GM12878 (cell line): ENCODE measurements at regions not wholly inside any gene's neighbourhood (a gene's known extent, or its start where the extent isn't known, plus 50 kb on each side); places are given as distances from the start of the nearest gene placed in this dataset.

ENCODE experiments used
- ATAC-seq: fragments of 200-7000 bp; cut with Tn5 transposase; 3 replicates; pipeline ENCODE4 v1.9.1; 2020; ENCODE audit warnings: mild to moderate bottlenecking, moderate library complexity
- BruUV-seq: library from RNA; stranded (reverse); fragments of 400-500 nt; replicated peaks from 2 replicates; lab custom pipeline; 2021; lab: Mats Ljungman, UMichigan
- CTCF ChIA-PET: fragments of 300-600 bp; sonication (Branson Sonifier 250); formaldehyde crosslinking; extraction: SDS; loops from one replicate; lab custom pipeline; 2021; ENCODE audit warnings: inconsistent platforms; lab: Yijun Ruan, JAX
- POLR2A ChIA-PET: fragments of 350-600 bp; formaldehyde crosslinking; extraction: SDS; loops from one replicate; lab custom pipeline; 2021; ENCODE audit warnings: inconsistent platforms; lab: Charles Lee
- RAD21 ChIA-PET: fragments of 300-600 bp; sonication (Branson Sonifier 250); formaldehyde crosslinking; loops from one replicate; lab custom pipeline; 2023; ENCODE audit warnings: antibody characterized with exemption; ENCODE audit not compliant: unreplicated experiment; lab: Charles Lee
- SMC1A ChIA-PET: fragments of 300-600 bp; sonication (Branson Sonifier 250); formaldehyde crosslinking; loops from one replicate; lab custom pipeline; 2023; ENCODE audit not compliant: unreplicated experiment, uncharacterized antibody; lab: Charles Lee
- DNase-seq: peaks from one replicate; pipeline ENCODE4 v3.0.0-alpha.2; 2011; ENCODE audit warnings: low read depth, low spot score
- FAIRE-seq: peaks from 3 replicates; lab custom pipeline; 2011; peaks lifted over from hg19 to GRCh38; lab: Jason Lieb, UNC
- H2AFZ ChIP-seq: 2 replicates; pipeline ENCODE4 v1.6.0; 2011; ENCODE audit warnings: low read depth, low read length, control low read depth; ENCODE audit not compliant: control insufficient read depth
- H3K27ac ChIP-seq: 2 replicates; pipeline ENCODE4 v1.5.1; 2011; ENCODE audit warnings: control low read depth; ENCODE audit not compliant: control insufficient read depth, insufficient read depth
- H3K27me3 ChIP-seq, 2 experiments: replicated peaks in 1 of 2; 2 replicates each; pipeline versions ENCODE4 v1.6.0 to v1.6.1; 2011; ENCODE audit warnings: low read length in 1 of 2; ENCODE audit not compliant: control insufficient read depth in 2 of 2, insufficient read depth in 2 of 2
- H3K36me3 ChIP-seq, 2 experiments: 2 replicates each; pipeline ENCODE4 v1.5.1; 2011; ENCODE audit warnings: low read length in 1 of 2; ENCODE audit not compliant: control insufficient read depth in 2 of 2, insufficient read depth in 2 of 2
- H3K4me1 ChIP-seq: 2 replicates; pipeline ENCODE4 v1.6.1; 2011; ENCODE audit warnings: mild to moderate bottlenecking, low read length, moderate library complexity, mixed read lengths; ENCODE audit not compliant: control insufficient read depth, insufficient read depth
- H3K4me2 ChIP-seq: 2 replicates; pipeline ENCODE4 v1.6.0; 2011; ENCODE audit warnings: control low read depth; ENCODE audit not compliant: control insufficient read depth, insufficient read depth
- H3K4me3 ChIP-seq: fragments of 200-600 bp; sonication (generic); 2 replicates; pipeline ENCODE4 v1.5.1; 2016
- H3K79me2 ChIP-seq: 2 replicates; pipeline ENCODE4 v1.6.0; 2011; ENCODE audit warnings: low read length; ENCODE audit not compliant: control insufficient read depth, insufficient read depth
- H3K9ac ChIP-seq: 2 replicates; pipeline ENCODE4 v1.8.0; 2011; ENCODE audit warnings: low read length, control low read depth, mixed read lengths; ENCODE audit not compliant: control insufficient read depth, insufficient read depth
- H3K9me3 ChIP-seq: replicated peaks from 3 replicates; pipeline ENCODE4 v1.5.1; 2011; ENCODE audit warnings: mild to moderate bottlenecking, low read length; ENCODE audit not compliant: control insufficient read depth, insufficient read depth
- H4K20me1 ChIP-seq: 2 replicates; pipeline ENCODE4 v1.6.0; 2011; ENCODE audit not compliant: control insufficient read depth, insufficient read depth
- ASH2L ChIP-seq: fragments of 300-600, 200-600 bp; sonication (generic); IDR thresholded peaks from 2 replicates; pipeline ENCODE4 v1.6.1; 2017; ENCODE audit warnings: low read depth, mild to moderate bottlenecking, borderline replicate concordance
- CBX5 ChIP-seq: sonication (generic); IDR thresholded peaks from 2 replicates; pipeline ENCODE4 v1.6.1; 2016; ENCODE audit warnings: low read depth, moderate library complexity, mild to moderate bottlenecking, inconsistent platforms
- CEBPZ ChIP-seq: fragments of 150-350 bp; IDR thresholded peaks from 2 replicates; pipeline ENCODE4 v1.6.1; 2016; ENCODE audit warnings: low read depth, low read length
- CREM ChIP-seq: IDR thresholded peaks from 2 replicates; pipeline ENCODE4 v1.6.1; 2014; ENCODE audit warnings: antibody characterized with exemption, low read depth
- EED ChIP-seq: sonication (generic); IDR thresholded peaks from 2 replicates; pipeline ENCODE4 v1.6.1; 2016; ENCODE audit warnings: antibody characterized with exemption, low read depth
- ETV6 ChIP-seq, 2 experiments: fragments of 450-650 bp in 1 of 2; IDR thresholded peaks in 1 of 2; conservative IDR thresholded peaks in 1 of 2; 2 replicates each; pipeline ENCODE4 v1.6.1; 2014; ENCODE audit warnings: antibody characterized with exemption in 1 of 2, borderline replicate concordance in 1 of 2, low read depth in 1 of 2, mild to moderate bottlenecking in 1 of 2, moderate library complexity in 1 of 2
- FOXK2 ChIP-seq: fragments of 450-650 bp; IDR thresholded peaks from 2 replicates; pipeline ENCODE4 v1.6.1; 2017; ENCODE audit warnings: mild to moderate bottlenecking, moderate library complexity
- IKZF1 ChIP-seq: fragments of 450-650 bp; conservative IDR thresholded peaks from 2 replicates; pipeline ENCODE4 v1.6.1; 2017; ENCODE audit warnings: antibody characterized with exemption, mild to moderate bottlenecking
- MTA3 ChIP-seq: IDR thresholded peaks from 2 replicates; pipeline ENCODE4 v1.6.1; 2012; ENCODE audit warnings: low read length, inconsistent platforms, borderline replicate concordance
- NKRF ChIP-seq: fragments of 450-650 bp; conservative IDR thresholded peaks from 2 replicates; pipeline ENCODE4 v1.6.1; 2017; ENCODE audit warnings: mild to moderate bottlenecking, moderate library complexity
- PAX8 ChIP-seq: fragments of 450-650 bp; IDR thresholded peaks from 2 replicates; pipeline ENCODE4 v1.6.1; 2017; ENCODE audit warnings: mild to moderate bottlenecking, moderate library complexity
- PML ChIP-seq: IDR thresholded peaks from 2 replicates; pipeline ENCODE4 v1.6.1; 2012; ENCODE audit warnings: low read length, inconsistent platforms
- POLR2AphosphoS5 ChIP-seq: IDR thresholded peaks from 2 replicates; pipeline ENCODE4 v1.6.1; 2011; ENCODE audit warnings: mild to moderate bottlenecking, low read length, inconsistent platforms
- RAD51 ChIP-seq: fragments of 450-650 bp; IDR thresholded peaks from 2 replicates; pipeline ENCODE4 v1.6.1; 2016; ENCODE audit warnings: moderate library complexity, mild to moderate bottlenecking, inconsistent platforms
- SMC3 ChIP-seq: IDR thresholded peaks from 2 replicates; pipeline ENCODE4 v1.6.1; 2011; ENCODE audit warnings: low read length, improper control_type of control experiment, borderline replicate concordance
- SPI1 ChIP-seq: IDR thresholded peaks from 2 replicates; pipeline ENCODE4 v1.6.1; 2011; ENCODE audit warnings: low read depth, mild to moderate bottlenecking, low read length, moderate library complexity, borderline replicate concordance; ENCODE audit not compliant: insufficient read depth
- SUZ12 ChIP-seq: fragments of 200-600 bp; sonication (generic); IDR thresholded peaks from one replicate; pipeline ENCODE4 v1.6.1; 2018; ENCODE audit warnings: antibody characterized with exemption, mild to moderate bottlenecking; ENCODE audit not compliant: unreplicated experiment
- TCF3 ChIP-seq: IDR thresholded peaks from 2 replicates; pipeline ENCODE4 v1.6.1; 2012; ENCODE audit warnings: low read depth, mild to moderate bottlenecking, low read length, borderline replicate concordance; ENCODE audit not compliant: insufficient read depth
- ZZZ3 ChIP-seq: IDR thresholded peaks from 2 replicates; pipeline ENCODE4 v1.6.1; 2011; ENCODE audit warnings: low read depth; ENCODE audit not compliant: control insufficient read depth, insufficient read length
- WGBS: methylation state at CpG from one replicate; pipeline ENCODE4 v1.1.6; 2016; ENCODE audit warnings: low lambda C conversion rate; ENCODE audit not compliant: insufficient replicate concordance, insufficient coverage; ENCODE audit errors: missing lambda C conversion rate; 5-methylcytosine and 5-hydroxymethylcytosine counted together
- in situ Hi-C: fragments of 300-500 bp; cut with MboI; formaldehyde crosslinking; loops from 9 replicates; pipeline ENCODE4 v1.14.3; 2018; ENCODE audit warnings: mixed read lengths
- intact Hi-C: fragments of 100-400 bp; cut with micrococcal nuclease; formaldehyde crosslinking; loops from one replicate; pipeline ENCODE4 v1.14.2; 2022; ENCODE audit not compliant: unreplicated experiment

- no peak overlapping the region for H3K9ac ChIP-seq
- no peak overlapping the region for H3K27ac ChIP-seq
- BruUV-seq: no TSS peak
- POLR2A ChIA-PET: no interaction called here
- RAD21 ChIA-PET: interaction anchor here (1.5 to 2.9 kb wide), 3 partner anchors 9 to 224 kb away, joined by 4 to 16 read pairs (median 6); no protein-coding TSS in a partner anchor
- H2AFZ ChIP-seq: no peak overlapping the region
- no peaks in the 10 kb centered on the region for H3K27me3 ChIP-seq
- no peaks in the 10 kb centered on the region for H3K36me3 ChIP-seq
- no peaks in the 10 kb centered on the region for H4K20me1 ChIP-seq
- CTCF ChIA-PET: interaction anchor here (0.8 to 2.6 kb wide), 8 partner anchors 13 to 223 kb away, joined by 3 to 23 read pairs (median 3); no protein-coding TSS in a partner anchor
- DNase-seq (peak; percentile 34), ATAC-seq (peak; percentile 88), FAIRE-seq (peak; percentile 72)
- H3K4me3 ChIP-seq: no peak overlapping the region
- SMC1A ChIA-PET: interaction anchor here (0.7 to 2.4 kb wide), 6 partner anchors 11 to 377 kb away, joined by 3 to 10 read pairs (median 5); no protein-coding TSS in a partner anchor
- H3K9me3 ChIP-seq: no peaks in the 10 kb centered on the region
- intact Hi-C loops (no loop called here), in situ Hi-C loops (no loop called here)
- no peaks in the 10 kb centered on the region for H3K79me2 ChIP-seq
- WGBS: 96% methylated on average over 2 of the region's 2 CpGs
- peaks cover 11% of the 10 kb centered on the region for H3K4me1 ChIP-seq
- peak overlapping the region; percentile 28 for H3K4me2 ChIP-seq
- TF ChIP-seq PML (no peak), IKZF1 (peak; percentile 78), EED (peak; percentile 65), MTA3 (0 out of 2 replicates have a peak, but pooled peaks have one; percentile 72), ASH2L (no peak), CREM (0 out of 2 replicates have a peak, but pooled peaks have one; percentile 25), CEBPZ (no peak), PAX8 (no peak), TCF3 (no peak), SUZ12 (no peak), NKRF (no peak), SPI1 (peak; percentile 93), SMC3 (no peak), RAD51 (no peak), CBX5 (peak; percentile 43; the same call in 1 of the 2 replicates), FOXK2 (no peak), ETV6 (conservative IDR thresholded peaks at IDR 0.05 in 1 of 2, IDR thresholded peaks at IDR 0.05 in 1 of 2; ENCODE audit: borderline replicate concordance in 1 of 2, low read depth in 1 of 2) (peak in 1 of 2 experiments; percentile 53; a peak in 1 of 4 replicates), POLR2AphosphoS5 (no peak), ZZZ3 (no peak)
Measured at GRCh38 chr6:56370561-56371211, 123.3 kb upstream of the COL21A1 start.
